ENCODE measurements at regions not wholly inside any gene's neighbourhood (a gene's known extent, or its start where the extent isn't known, plus 50 kb on each side); places are given as distances from the start of the nearest gene placed in this dataset.
"Not testable (repeated sequence)": the region's sequence is repeated elsewhere in the genome, so short reads cannot be mapped to it uniquely, and the experiment has no call there.

DNA sequence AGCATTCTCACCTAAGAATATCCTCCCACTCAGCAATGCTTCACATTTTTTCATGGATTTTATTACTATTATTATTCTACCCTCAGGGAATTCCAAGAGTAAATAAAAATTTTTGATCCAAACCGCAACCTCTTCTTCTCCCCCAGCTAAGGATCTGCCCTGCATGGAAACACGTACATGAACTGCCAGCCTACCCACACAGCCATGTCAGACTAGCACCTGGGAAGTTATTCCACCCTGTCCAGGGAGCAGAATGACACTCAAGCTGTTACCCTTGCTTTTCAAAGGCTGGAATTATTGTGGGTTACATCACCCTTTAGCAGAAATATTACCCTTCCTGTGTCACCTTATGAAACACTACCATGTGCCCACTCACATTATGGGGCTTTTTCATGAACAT, 227.3 kb upstream of the USP15 start:
- H3K4me1 ChIP-seq (ENCODE audit: low read depth) = no peaks in the 10 kb centered on the region
- no peak for DNase-seq (ENCODE audit: low read depth in 1 of 2, low spot score in 1 of 2)
- TF ChIP-seq CTCF (IDR thresholded peaks at IDR 0.05; ENCODE audit: low read depth, low read length) = no peak
- H3K27ac ChIP-seq = no peak overlapping the region
- H3K36me3 ChIP-seq = no peaks in the 10 kb centered on the region
- no peaks in the 10 kb centered on the region for H3K27me3 ChIP-seq
- H3K4me3 ChIP-seq = no peak overlapping the region
- no peaks in the 10 kb centered on the region for H3K9me3 ChIP-seq (ENCODE audit: low read depth)

- no peak for TF ChIP-seq CTCF (IDR thresholded peaks at IDR 0.05; ENCODE audit: low read depth, low read length)
- H3K27me3 ChIP-seq = no peaks in the 10 kb centered on the region
- no peak for DNase-seq (ENCODE audit: low read depth in 1 of 2, low spot score in 1 of 2)
- no peaks in the 10 kb centered on the region for H3K9me3 ChIP-seq (ENCODE audit: low read depth)
- H3K36me3 ChIP-seq = no peaks in the 10 kb centered on the region
- H3K27ac ChIP-seq = no peak overlapping the region
- no peaks in the 10 kb centered on the region for H3K4me1 ChIP-seq (ENCODE audit: low read depth)
- no peak overlapping the region for H3K4me3 ChIP-seq
Measured at GRCh38 chr12:62044450-62045135, 215.6 kb upstream of the USP15 start.

- no peaks in the 10 kb centered on the region for H3K4me1 ChIP-seq (ENCODE audit: low read depth)
Measured at GRCh38 chr12:62045211-62045610, 215.0 kb upstream of the USP15 start.

DNA sequence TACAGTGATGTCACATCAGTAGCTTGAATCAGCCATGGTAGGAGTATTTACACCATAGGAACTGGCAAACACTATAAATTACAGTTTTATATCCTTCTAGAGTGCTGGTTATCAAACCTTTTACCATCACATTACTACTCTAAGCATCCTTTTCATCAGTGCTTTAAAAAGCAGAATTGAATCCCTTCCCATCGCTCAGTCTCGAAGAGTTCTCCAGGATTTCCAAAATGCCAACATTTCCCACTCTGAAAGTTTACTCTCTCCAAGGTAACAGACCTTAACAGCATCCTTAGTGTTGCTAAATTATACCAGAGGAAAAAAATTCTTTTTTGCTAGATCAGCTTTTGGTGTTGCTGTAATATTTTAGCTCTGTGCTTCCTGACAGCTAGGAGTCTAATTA, 209.4 kb upstream of the USP15 start:
- H3K4me3 ChIP-seq = no peak overlapping the region
- TF ChIP-seq CTCF (IDR thresholded peaks at IDR 0.05; ENCODE audit: low read depth, low read length) = no peak
- DNase-seq (ENCODE audit: low read depth in 1 of 2, low spot score in 1 of 2) = no peak

More at GRCh38 chr12:62045211-62045610, 215.0 kb upstream of the USP15 start:
- no peaks in the 10 kb centered on the region for H3K36me3 ChIP-seq
- no peaks in the 10 kb centered on the region for H3K27me3 ChIP-seq
- no peak overlapping the region for H3K27ac ChIP-seq
- DNase-seq (ENCODE audit: low read depth in 1 of 2, low spot score in 1 of 2) = no peak
- no peak overlapping the region for H3K4me3 ChIP-seq
- no peaks in the 10 kb centered on the region for H3K9me3 ChIP-seq (ENCODE audit: low read depth)
- TF ChIP-seq CTCF (IDR thresholded peaks at IDR 0.05; ENCODE audit: low read depth, low read length) = no peak

GRCh38 chr12:62069976-62070375, 190.2 kb upstream of the USP15 start:
- Histone ChIP-seq H3K4me3 (no peak overlapping the region), H3K9me3 (ENCODE audit: low read depth) (no peaks in the 10 kb centered on the region), H3K27me3 (no peaks in the 10 kb centered on the region), H3K27ac (no peak overlapping the region), H3K4me1 (ENCODE audit: low read depth) (no peaks in the 10 kb centered on the region), H3K36me3 (no peaks in the 10 kb centered on the region)
- DNase-seq (ENCODE audit: low read depth in 1 of 2, low spot score in 1 of 2) = no peak
- no peak for TF ChIP-seq CTCF (IDR thresholded peaks at IDR 0.05; ENCODE audit: low read depth, low read length)

More for the DNA sequence above, 209.4 kb upstream of the USP15 start:
- Histone ChIP-seq H3K4me1 (ENCODE audit: low read depth) (no peaks in the 10 kb centered on the region), H3K27me3 (no peaks in the 10 kb centered on the region), H3K27ac (no peak overlapping the region), H3K36me3 (no peaks in the 10 kb centered on the region), H3K9me3 (ENCODE audit: low read depth) (no peaks in the 10 kb centered on the region)

GRCh38 chr12:62073236-62073635, 187.0 kb upstream of the USP15 start:
- not testable (repeated sequence) for H3K36me3 ChIP-seq; H3K27me3 ChIP-seq; H3K27ac ChIP-seq; DNase-seq (ENCODE audit: low read depth in 1 of 2, low spot score in 1 of 2); H3K9me3 ChIP-seq (ENCODE audit: low read depth); H3K4me3 ChIP-seq
- peaks cover 17% of the 10 kb centered on the region for H3K4me1 ChIP-seq (ENCODE audit: low read depth)
